Neural progenitor cell (in vitro differentiated cells): ENCODE measurements at regions not wholly inside any gene's neighbourhood (a gene's known extent, or its start where the extent isn't known, plus 50 kb on each side); places are given as distances from the start of the nearest gene placed in this dataset.

Experiments
- DNase-seq: peaks from one replicate; pipeline ENCODE4 v3.0.0-alpha.2; 2016; ENCODE audit warnings: low spot score
- H2AFZ ChIP-seq: fragments of 200-600 bp; sonication (generic); replicated peaks from 2 replicates; pipeline ENCODE4 v1.6.1; 2016; ENCODE audit warnings: antibody characterized with exemption
- H3F3A ChIP-seq: fragments of 200-600 bp; sonication (generic); 2 replicates; pipeline ENCODE4 v1.6.1; 2016; ENCODE audit warnings: antibody characterized with exemption, low read depth
- H3K27ac ChIP-seq: fragments of 200-600 bp; sonication (generic); 2 replicates; pipeline ENCODE4 v1.5.1; 2016; ENCODE audit warnings: mild to moderate bottlenecking
- H3K27me3 ChIP-seq: fragments of 200-600 bp; sonication (generic); 2 replicates; pipeline ENCODE4 v1.6.1; 2016; ENCODE audit warnings: mild to moderate bottlenecking, moderate library complexity
- H3K36me3 ChIP-seq: fragments of 200-600 bp; sonication (generic); 2 replicates; pipeline ENCODE4 v1.5.1; 2016
- H3K4me1 ChIP-seq: fragments of 200-600 bp; sonication (generic); 2 replicates; pipeline ENCODE4 v1.6.1; 2016; ENCODE audit warnings: mixed run types
- H3K4me2 ChIP-seq: fragments of 200-600 bp; sonication (generic); 2 replicates; pipeline ENCODE4 v1.6.1; 2016
- H3K4me3 ChIP-seq: fragments of 200-600 bp; sonication (generic); 2 replicates; pipeline ENCODE4 v1.5.1; 2016
- H3K79me2 ChIP-seq: fragments of 200-600 bp; sonication (generic); 2 replicates; pipeline ENCODE4 v1.6.1; 2016; ENCODE audit warnings: low read depth
- H3K9ac ChIP-seq: fragments of 200-600 bp; sonication (generic); 2 replicates; pipeline ENCODE4 v1.6.1; 2016
- H3K9me3 ChIP-seq: fragments of 200-600 bp; sonication (generic); 2 replicates; pipeline ENCODE4 v1.5.1; 2016; ENCODE audit warnings: low read depth
- H4K20me1 ChIP-seq: fragments of 200-600 bp; sonication (generic); 2 replicates; pipeline ENCODE4 v1.6.1; 2016; ENCODE audit warnings: low read depth
- H3K27ac Mint-ChIP-seq: 3 replicates; pipeline ENCODE4 v1.8.0; 2021; ENCODE audit warnings: mixed read lengths
- H3K27me3 Mint-ChIP-seq: 2 replicates; pipeline ENCODE4 v1.8.0; 2022; ENCODE audit warnings: low read depth, mild to moderate bottlenecking, inconsistent platforms, moderate library complexity, mixed read lengths; ENCODE audit not compliant: insufficient read depth
- H3K36me3 Mint-ChIP-seq: 3 replicates; pipeline ENCODE4 v1.8.0; 2021; ENCODE audit warnings: mixed read lengths
- H3K4me1 Mint-ChIP-seq: 3 replicates; pipeline ENCODE4 v1.8.0; 2021; ENCODE audit warnings: mixed read lengths
- H3K4me3 Mint-ChIP-seq: 3 replicates; pipeline ENCODE4 v1.8.0; 2021; ENCODE audit warnings: mild to moderate bottlenecking, moderate library complexity, mixed read lengths
- H3K9me3 Mint-ChIP-seq: 3 replicates; pipeline ENCODE4 v1.8.0; 2020; ENCODE audit warnings: mixed read lengths
- CTCF ChIP-seq: fragments of 200-600 bp; sonication (generic); IDR thresholded peaks from 2 replicates; pipeline ENCODE4 v1.5.1; 2017; ENCODE audit warnings: antibody characterized with exemption, mild to moderate bottlenecking
- EZH2 ChIP-seq: fragments of 200-600 bp; sonication (generic); IDR thresholded peaks from 2 replicates; pipeline ENCODE4 v1.6.1; 2017; ENCODE audit warnings: antibody characterized with exemption, mild to moderate bottlenecking, moderate library complexity
- EZH2phosphoT487 ChIP-seq: fragments of 200-600 bp; sonication (generic); IDR thresholded peaks from 2 replicates; pipeline ENCODE4 v1.6.1; 2017; ENCODE audit warnings: antibody characterized with exemption

GRCh38 chr2:123530004-123530403 lies 495.1 kb upstream of the CNTNAP5 start:
- TF ChIP-seq EZH2: no peak
- TF ChIP-seq CTCF: no peak
- no peak for TF ChIP-seq EZH2phosphoT487
- H3K79me2 ChIP-seq: no peaks in the 10 kb centered on the region
- no peaks in the 10 kb centered on the region for H3K9me3 ChIP-seq
- no peak for DNase-seq
- Mint-ChIP-seq H3K4me1 (no peaks in the 10 kb centered on the region), H3K36me3 (peaks cover 1% of the 10 kb centered on the region), H3K27ac (no peak overlapping the region), H3K27me3 (no peaks in the 10 kb centered on the region), H3K9me3 (peaks cover 2% of the 10 kb centered on the region), H3K4me3 (no peak overlapping the region)
- H3F3A ChIP-seq: no peaks in the 10 kb centered on the region
- no peaks in the 10 kb centered on the region for H3K27me3 ChIP-seq
- H2AFZ ChIP-seq: no peak overlapping the region
- H3K4me3 ChIP-seq: no peak overlapping the region
- H3K27ac ChIP-seq: no peak overlapping the region
- no peak overlapping the region for H3K4me2 ChIP-seq
- H4K20me1 ChIP-seq: no peaks in the 10 kb centered on the region
- no peaks in the 10 kb centered on the region for H3K36me3 ChIP-seq
- H3K9ac ChIP-seq: no peak overlapping the region
- no peaks in the 10 kb centered on the region for H3K4me1 ChIP-seq

- TF ChIP-seq EZH2phosphoT487: no peak
- H3K4me3 ChIP-seq: no peak overlapping the region
- no peaks in the 10 kb centered on the region for H4K20me1 ChIP-seq
- no peak overlapping the region for H3K9ac ChIP-seq
- Mint-ChIP-seq H3K36me3 (no peaks in the 10 kb centered on the region), H3K9me3 (peaks cover 4% of the 10 kb centered on the region), H3K4me1 (no peaks in the 10 kb centered on the region), H3K27ac (no peak overlapping the region), H3K27me3 (no peaks in the 10 kb centered on the region), H3K4me3 (no peak overlapping the region)
- H3K79me2 ChIP-seq: no peaks in the 10 kb centered on the region
- no peaks in the 10 kb centered on the region for H3K27me3 ChIP-seq
- H3F3A ChIP-seq: no peaks in the 10 kb centered on the region
- no peak for DNase-seq
- no peak overlapping the region for H3K27ac ChIP-seq
- H3K9me3 ChIP-seq: no peaks in the 10 kb centered on the region
- H3K4me2 ChIP-seq: no peak overlapping the region
- H3K36me3 ChIP-seq: no peaks in the 10 kb centered on the region
- H3K4me1 ChIP-seq: no peaks in the 10 kb centered on the region
- H2AFZ ChIP-seq: no peak overlapping the region
Observed at GRCh38 chr2:123532126-123532525, 493.0 kb upstream of the CNTNAP5 start.

GRCh38 chr2:123532994-123533393 lies 492.1 kb upstream of the CNTNAP5 start:
- Histone ChIP-seq H3K27ac (no peak overlapping the region), H3K79me2 (no peaks in the 10 kb centered on the region), H4K20me1 (no peaks in the 10 kb centered on the region), H3K27me3 (no peaks in the 10 kb centered on the region), H3K9ac (no peak overlapping the region), H3K9me3 (no peaks in the 10 kb centered on the region), H3F3A (no peaks in the 10 kb centered on the region), H2AFZ (no peak overlapping the region), H3K36me3 (no peaks in the 10 kb centered on the region), H3K4me2 (no peak overlapping the region), H3K4me3 (no peak overlapping the region), H3K4me1 (no peaks in the 10 kb centered on the region)
- no peaks in the 10 kb centered on the region for H3K36me3 Mint-ChIP-seq
- no peaks in the 10 kb centered on the region for H3K27me3 Mint-ChIP-seq
- H3K9me3 Mint-ChIP-seq: peaks cover 5% of the 10 kb centered on the region
- no peak overlapping the region for H3K27ac Mint-ChIP-seq
- no peak for DNase-seq
- no peak overlapping the region for H3K4me3 Mint-ChIP-seq
- TF ChIP-seq CTCF (no peak), EZH2phosphoT487 (no peak), EZH2 (no peak)
- no peaks in the 10 kb centered on the region for H3K4me1 Mint-ChIP-seq

GRCh38 chr2:123540291-123540690 lies 484.8 kb upstream of the CNTNAP5 start:
- H3K27me3 Mint-ChIP-seq: no peaks in the 10 kb centered on the region
- no peaks in the 10 kb centered on the region for H3K4me1 Mint-ChIP-seq

More at GRCh38 chr2:123540291-123540690, 484.8 kb upstream of the CNTNAP5 start:
- Histone ChIP-seq H3K79me2 (no peaks in the 10 kb centered on the region), H3K4me1 (no peaks in the 10 kb centered on the region), H3K36me3 (no peaks in the 10 kb centered on the region), H3K4me3 (no peak overlapping the region), H3F3A (no peaks in the 10 kb centered on the region), H3K9me3 (no peaks in the 10 kb centered on the region), H3K27me3 (no peaks in the 10 kb centered on the region), H3K4me2 (no peak overlapping the region), H2AFZ (no peak overlapping the region), H4K20me1 (no peaks in the 10 kb centered on the region), H3K27ac (no peak overlapping the region), H3K9ac (no peak overlapping the region)
- no peak overlapping the region for H3K4me3 Mint-ChIP-seq
- no peak overlapping the region for H3K27ac Mint-ChIP-seq
- TF ChIP-seq EZH2phosphoT487 (no peak), CTCF (no peak), EZH2 (no peak)
- no peaks in the 10 kb centered on the region for H3K36me3 Mint-ChIP-seq
- no peak for DNase-seq
- peaks cover 12% of the 10 kb centered on the region for H3K9me3 Mint-ChIP-seq
